H1 (cell line): ENCODE measurements at regions not wholly inside any gene's neighbourhood (a gene's known extent, or its start where the extent isn't known, plus 50 kb on each side); places are given as distances from the start of the nearest gene placed in this dataset.

ENCODE experiments used
- CTCF ChIA-PET: fragments of 300-600 bp; sonication (Branson Sonifier 250); formaldehyde crosslinking; loops from one replicate; lab custom pipeline; 2021; ENCODE audit not compliant: partially characterized antibody; lab: Charles Lee
- POLR2A ChIA-PET: fragments of 300-600 bp; sonication (Branson Sonifier 250); formaldehyde crosslinking; loops from one replicate; lab custom pipeline; 2021; ENCODE audit warnings: inconsistent platforms; ENCODE audit not compliant: partially characterized antibody; lab: Charles Lee
- DNase-seq, 2 experiments: peaks; one replicate each; pipeline versions ENCODE4 v3.0.0 to v3.0.0-alpha.2; 2010 to 2022; ENCODE audit warnings: low spot score in 2 of 2, low read depth in 1 of 2, mixed read lengths in 1 of 2
- FAIRE-seq: peaks from 2 replicates; lab custom pipeline; 2011; peaks lifted over from hg19 to GRCh38; lab: Jason Lieb, UNC
- H2AFZ ChIP-seq: 2 replicates; pipeline ENCODE4 v1.8.1; 2012; ENCODE audit warnings: low read length, inconsistent platforms
- H2AK5ac ChIP-seq: 2 replicates; pipeline ENCODE4 v1.6.1; 2013; ENCODE audit warnings: low read depth, low read length
- H2BK120ac ChIP-seq: replicated peaks from 2 replicates; pipeline ENCODE3; 2013; ENCODE audit warnings: low read depth, low read length, inconsistent platforms
- H2BK12ac ChIP-seq: 2 replicates; pipeline ENCODE4 v1.6.1; 2013; ENCODE audit warnings: low read depth, low read length
- H2BK15ac ChIP-seq: 2 replicates; pipeline ENCODE4 v1.6.1; 2013; ENCODE audit warnings: low read length
- H2BK20ac ChIP-seq: 2 replicates; pipeline ENCODE4 v1.6.1; 2013; ENCODE audit warnings: low read length
- H2BK5ac ChIP-seq: 2 replicates; pipeline ENCODE4 v1.6.1; 2013; ENCODE audit warnings: low read depth, low read length
- H3K14ac ChIP-seq: 2 replicates; pipeline ENCODE4 v1.6.1; 2013; ENCODE audit warnings: inconsistent platforms; ENCODE audit not compliant: insufficient read length
- H3K18ac ChIP-seq: 2 replicates; pipeline ENCODE4 v1.6.1; 2013; ENCODE audit warnings: low read length; ENCODE audit errors: extremely low read depth
- H3K23ac ChIP-seq: 2 replicates; pipeline ENCODE4 v1.6.1; 2013; ENCODE audit warnings: inconsistent platforms; ENCODE audit not compliant: insufficient read length
- H3K23me2 ChIP-seq: 2 replicates; pipeline ENCODE4 v1.6.1; 2013; ENCODE audit warnings: low read depth, low read length
- H3K27ac ChIP-seq: 2 replicates; pipeline ENCODE4 v1.6.1; 2011; ENCODE audit warnings: low read depth, low read length, inconsistent platforms
- H3K27me3 ChIP-seq, 4 experiments: replicated peaks in 1 of 4; 1 replicate in 1 of 4; 2 replicates in 3 of 4; pipeline versions ENCODE4 v1.6.1 to v1.8.1; 2011 to 2013; ENCODE audit warnings: low read length in 3 of 4, mild to moderate bottlenecking in 3 of 4, inconsistent platforms in 2 of 4, mixed read lengths in 2 of 4, moderate library complexity in 1 of 4; ENCODE audit not compliant: control insufficient read depth in 3 of 4, insufficient read depth in 3 of 4; ENCODE audit errors: extremely low read depth in 1 of 4
- H3K36me3 ChIP-seq, 4 experiments: 2 replicates each; pipeline versions ENCODE4 v1.6.1 to v1.8.1; 2011 to 2013; ENCODE audit warnings: mild to moderate bottlenecking in 4 of 4, low read length in 3 of 4, moderate library complexity in 2 of 4, control low read depth in 1 of 4, inconsistent platforms in 1 of 4; ENCODE audit not compliant: insufficient read depth in 4 of 4, control insufficient read depth in 2 of 4
- H3K4ac ChIP-seq: replicated peaks from 2 replicates; pipeline ENCODE3; 2013; ENCODE audit warnings: low read length, low read depth, mixed read lengths, inconsistent platforms; ENCODE audit not compliant: insufficient read length
- H3K4me1 ChIP-seq, 4 experiments: replicated peaks in 1 of 4; 1 replicate in 1 of 4; 2 replicates in 3 of 4; pipeline versions ENCODE4 v1.6.1 to v1.8.1; 2011 to 2013; ENCODE audit warnings: low read length in 3 of 4, inconsistent platforms in 2 of 4, mixed read lengths in 1 of 4; ENCODE audit not compliant: insufficient read depth in 4 of 4, control insufficient read depth in 3 of 4
- H3K4me2 ChIP-seq, 2 experiments: 2 replicates each; pipeline versions ENCODE4 v1.6.1 to v1.8.1; 2011 to 2013; ENCODE audit warnings: low read depth in 2 of 2, low read length in 2 of 2, control low read depth in 1 of 2, inconsistent platforms in 1 of 2, mild to moderate bottlenecking in 1 of 2; ENCODE audit not compliant: insufficient read depth in 1 of 2
- H3K4me3 ChIP-seq, 4 experiments: fragments of 200-600, 300-600 bp in 1 of 4; sonication (generic), shearing (Covaris generic), sonication (Bioruptor Twin) in 1 of 4; 2 replicates each; pipeline versions ENCODE4 v1.5.1 to v1.8.1; 2011 to 2016; ENCODE audit warnings: low read length in 4 of 4, low read depth in 3 of 4, control low read depth in 2 of 4, inconsistent platforms in 2 of 4, mild to moderate bottlenecking in 2 of 4, mixed read lengths in 1 of 4, moderate library complexity in 1 of 4; ENCODE audit not compliant: insufficient read depth in 2 of 4; ENCODE audit errors: extremely low read depth in 1 of 4
- H3K56ac ChIP-seq: replicated peaks from 2 replicates; pipeline ENCODE3; 2013; ENCODE audit warnings: low read depth, mild to moderate bottlenecking, mixed read lengths, low read length, inconsistent platforms; ENCODE audit not compliant: insufficient read length
- H3K79me1 ChIP-seq: 2 replicates; pipeline ENCODE4 v1.6.1; 2013; ENCODE audit warnings: low read depth, low read length, control low read depth
- H3K79me2 ChIP-seq, 2 experiments: 2 replicates each; pipeline versions ENCODE4 v1.6.1 to v1.8.1; 2012 to 2013; ENCODE audit warnings: low read length in 2 of 2, mild to moderate bottlenecking in 2 of 2, inconsistent platforms in 1 of 2; ENCODE audit not compliant: insufficient read depth in 2 of 2, control insufficient read depth in 1 of 2
- H3K9ac ChIP-seq, 4 experiments: replicated peaks in 1 of 4; 1 replicate in 1 of 4; 2 replicates in 3 of 4; pipeline versions ENCODE4 v1.6.1 to v1.8.1; 2011 to 2013; ENCODE audit warnings: low read depth in 3 of 4, low read length in 3 of 4, control low read depth in 2 of 4, mild to moderate bottlenecking in 2 of 4, moderate library complexity in 2 of 4, inconsistent platforms in 1 of 4; ENCODE audit errors: extremely low read depth in 1 of 4
- H3K9me3 ChIP-seq, 2 experiments: 2 replicates each; pipeline versions ENCODE4 v1.6.1 to v1.8.1; 2012 to 2013; ENCODE audit warnings: mild to moderate bottlenecking in 2 of 2, moderate library complexity in 2 of 2, control low read depth in 1 of 2, inconsistent platforms in 1 of 2, low read depth in 1 of 2, low read length in 1 of 2, mixed read lengths in 1 of 2; ENCODE audit not compliant: insufficient read depth in 2 of 2
- H4K20me1 ChIP-seq, 2 experiments: replicated peaks in 1 of 2; 2 replicates each; pipeline versions ENCODE3 to v1.8.1; 2011 to 2013; ENCODE audit warnings: inconsistent platforms in 2 of 2, low read length in 2 of 2, mild to moderate bottlenecking in 1 of 2; ENCODE audit not compliant: insufficient read depth in 2 of 2, control insufficient read depth in 1 of 2
- H4K5ac ChIP-seq: 2 replicates; pipeline ENCODE4 v1.6.1; 2013; ENCODE audit warnings: low read length, low read depth, mixed read lengths, inconsistent platforms; ENCODE audit not compliant: insufficient read length
- H4K8ac ChIP-seq: 2 replicates; pipeline ENCODE4 v1.8.0; 2013; ENCODE audit warnings: mild to moderate bottlenecking, moderate library complexity, low read length, inconsistent platforms; ENCODE audit not compliant: insufficient read depth; ENCODE audit errors: extremely low read depth
- H4K91ac ChIP-seq: replicated peaks from 2 replicates; pipeline ENCODE3; 2013; ENCODE audit warnings: low read length, mixed read lengths, inconsistent platforms; ENCODE audit not compliant: insufficient read length
- CBX5 ChIP-seq: fragments of 300-800, 300-1000 bp; sonication (generic); IDR thresholded peaks from 2 replicates; pipeline ENCODE4 v1.7.1; 2016; ENCODE audit warnings: antibody characterized with exemption, low read length, low read depth
- CBX8 ChIP-seq: fragments of 300-800, 300-1000 bp; sonication (generic); IDR thresholded peaks from 2 replicates; pipeline ENCODE4 v1.7.1; 2016; ENCODE audit warnings: low read depth, low read length, borderline replicate concordance
- CEBPB ChIP-seq: IDR thresholded peaks from 2 replicates; pipeline ENCODE4 v1.6.1; 2012; ENCODE audit warnings: low read depth, low read length
- EZH2 ChIP-seq: fragments of 200-600 bp; sonication (generic); IDR thresholded peaks from 2 replicates; pipeline ENCODE4 v1.7.1; 2012; ENCODE audit warnings: low read depth, mild to moderate bottlenecking, moderate library complexity, low read length, inconsistent platforms; ENCODE audit not compliant: severe bottlenecking
- JUND ChIP-seq: IDR thresholded peaks from 2 replicates; pipeline ENCODE4 v1.6.1; 2011; ENCODE audit warnings: mild to moderate bottlenecking, improper control_type of control experiment, low read length
- NANOG ChIP-seq: IDR thresholded peaks from 2 replicates; pipeline ENCODE4 v1.6.1; 2011; ENCODE audit warnings: low read length, low read depth, mild to moderate bottlenecking, inconsistent platforms; ENCODE audit not compliant: insufficient read depth, poor library complexity, severe bottlenecking
- PHF8 ChIP-seq: fragments of 200-600 bp; sonication (generic); conservative IDR thresholded peaks from 2 replicates; pipeline ENCODE4 v1.7.1; 2012; ENCODE audit warnings: low read depth, mild to moderate bottlenecking, inconsistent platforms, low read length, moderate library complexity
- POLR2A ChIP-seq, 2 experiments: IDR thresholded peaks; 1 replicate in 1 of 2; 2 replicates in 1 of 2; pipeline ENCODE4 v1.6.1; 2011; ENCODE audit warnings: low read depth in 2 of 2, low read length in 2 of 2, mild to moderate bottlenecking in 2 of 2; ENCODE audit errors: control extremely low read depth in 1 of 2
- SIN3A ChIP-seq, 2 experiments: IDR thresholded peaks in 1 of 2; conservative IDR thresholded peaks in 1 of 2; 2 replicates each; pipeline ENCODE4 v1.6.1; 2011 to 2012; ENCODE audit warnings: low read length in 2 of 2, improper control_type of control experiment in 1 of 2, low read depth in 1 of 2, mild to moderate bottlenecking in 1 of 2
- TAF1 ChIP-seq: IDR thresholded peaks from 2 replicates; pipeline ENCODE4 v1.6.1; 2011; ENCODE audit warnings: mild to moderate bottlenecking, low read depth, low read length
- TCF12 ChIP-seq: IDR thresholded peaks from 2 replicates; pipeline ENCODE4 v1.6.1; 2011; ENCODE audit warnings: low read depth, mild to moderate bottlenecking, low read length
- ZNF274 ChIP-seq: IDR thresholded peaks from 2 replicates; pipeline ENCODE4 v1.7.0; 2012; ENCODE audit warnings: low read length, borderline replicate concordance; ENCODE audit errors: extremely low read depth
- WGBS, 2 experiments: shearing (Covaris generic) in 1 of 2; methylation state at CpG; one replicate each; pipeline versions ENCODE4 v1.1.6 to v1.1.7; 2013 to 2015; ENCODE audit warnings: low lambda C conversion rate in 2 of 2, mixed read lengths in 2 of 2, inconsistent platforms in 1 of 2, low coverage in 1 of 2, missing lambda C conversion rate in 1 of 2; ENCODE audit not compliant: insufficient replicate concordance in 2 of 2, insufficient coverage in 1 of 2, insufficient read length in 1 of 2; ENCODE audit errors: extremely low coverage in 1 of 2, missing lambda C conversion rate in 1 of 2; 5-methylcytosine and 5-hydroxymethylcytosine counted together
- TF ChIP-seq, protein P1 (sequence below): IDR thresholded peaks from 2 replicates; pipeline ENCODE4 v1.6.1; 2011; ENCODE audit warnings: low read length, improper control_type of control experiment
- TF ChIP-seq, protein P2 (sequence below): IDR thresholded peaks from 2 replicates; pipeline ENCODE4 v1.6.1; 2011; ENCODE audit warnings: low read depth, mild to moderate bottlenecking, low read length; ENCODE audit not compliant: insufficient read depth

DNA sequence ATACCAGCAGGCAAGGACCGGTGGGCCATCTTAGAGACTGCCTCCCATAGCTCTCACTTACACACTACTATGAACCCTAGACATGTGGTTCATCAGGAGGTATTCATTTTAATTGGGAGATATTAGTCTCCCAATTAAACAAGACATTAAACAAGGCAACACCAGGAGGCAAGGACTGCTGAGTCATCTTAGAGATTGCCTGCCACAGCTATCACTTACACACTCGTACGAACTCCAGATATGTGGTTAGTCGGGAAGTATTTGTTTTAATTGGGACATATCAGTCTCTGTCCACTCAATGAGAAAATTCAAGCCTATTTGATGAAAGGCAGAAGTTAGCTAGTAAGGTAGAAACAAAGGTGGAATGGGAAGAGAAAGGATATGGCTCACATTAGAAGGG is 343.9 kb downstream of the NFIB start:
- FAIRE-seq: no peak
- CTCF ChIA-PET: interaction anchor here (0.5 to 1.7 kb wide), 3 partner anchors 145 to 383 kb away, joined by 3 to 5 read pairs (median 3); no protein-coding TSS in a partner anchor
- TF ChIP-seq PHF8: no peak
- TF ChIP-seq ZNF274: no peak
- TF ChIP-seq TCF12: no peak
- no peak for TF ChIP-seq JUND
- no peak for TF ChIP-seq POLR2A (IDR thresholded peaks at IDR 0.05; ENCODE audit: control extremely low read depth in 1 of 2, low read depth in 2 of 2, low read length in 2 of 2)
- TF ChIP-seq TAF1: no peak
- TF ChIP-seq, protein P1, sequence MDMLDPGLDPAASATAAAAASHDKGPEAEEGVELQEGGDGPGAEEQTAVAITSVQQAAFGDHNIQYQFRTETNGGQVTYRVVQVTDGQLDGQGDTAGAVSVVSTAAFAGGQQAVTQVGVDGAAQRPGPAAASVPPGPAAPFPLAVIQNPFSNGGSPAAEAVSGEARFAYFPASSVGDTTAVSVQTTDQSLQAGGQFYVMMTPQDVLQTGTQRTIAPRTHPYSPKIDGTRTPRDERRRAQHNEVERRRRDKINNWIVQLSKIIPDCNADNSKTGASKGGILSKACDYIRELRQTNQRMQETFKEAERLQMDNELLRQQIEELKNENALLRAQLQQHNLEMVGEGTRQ: no peak
- TF ChIP-seq NANOG: no peak
- TF ChIP-seq, protein P2, sequence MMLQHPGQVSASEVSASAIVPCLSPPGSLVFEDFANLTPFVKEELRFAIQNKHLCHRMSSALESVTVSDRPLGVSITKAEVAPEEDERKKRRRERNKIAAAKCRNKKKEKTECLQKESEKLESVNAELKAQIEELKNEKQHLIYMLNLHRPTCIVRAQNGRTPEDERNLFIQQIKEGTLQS: no peak
- no peak for TF ChIP-seq SIN3A (conservative IDR thresholded peaks at IDR 0.05 in 1 of 2, IDR thresholded peaks at IDR 0.05 in 1 of 2; ENCODE audit: low read depth in 1 of 2, low read length in 2 of 2)
- TF ChIP-seq EZH2: no peak
- TF ChIP-seq CBX8: no peak
- TF ChIP-seq CBX5: no peak
- TF ChIP-seq CEBPB: no peak

More for the DNA sequence above, 343.9 kb downstream of the NFIB start:
- POLR2A ChIA-PET: no interaction called here
- Histone ChIP-seq H4K20me1 (no peaks in the 10 kb centered on the region), H2BK20ac (no peak overlapping the region), H3K27ac (no peak overlapping the region), H3K56ac (no peak overlapping the region), H2AK5ac (no peak overlapping the region), H3K14ac (no peak overlapping the region), H3K4me3 (no peak overlapping the region), H2AFZ (no peak overlapping the region), H2BK15ac (no peak overlapping the region), H2BK120ac (no peak overlapping the region), H3K4me1 (no peaks in the 10 kb centered on the region), H3K9ac (no peak overlapping the region), H4K91ac (no peak overlapping the region), H3K9me3 (no peaks in the 10 kb centered on the region), H3K18ac (no peak overlapping the region), H3K36me3 (no peaks in the 10 kb centered on the region), H2BK12ac (no peak overlapping the region), H3K4me2 (no peak overlapping the region), H4K5ac (no peak overlapping the region), H3K27me3 (no peaks in the 10 kb centered on the region), H3K23me2 (no peaks in the 10 kb centered on the region), H2BK5ac (no peak overlapping the region), H3K4ac (no peak overlapping the region), H3K79me1 (no peaks in the 10 kb centered on the region), H3K23ac (no peak overlapping the region), H4K8ac (no peak overlapping the region), H3K79me2 (no peaks in the 10 kb centered on the region)
- DNase-seq: no peak
- 87% methylated on average over 4 of the region's 4 CpGs; no CpG with 5 or more reads in 1 of the 2 experiments for WGBS, 2 experiments
